ENCODE measurements at regions not wholly inside any gene's neighbourhood (a gene's known extent, or its start where the extent isn't known, plus 50 kb on each side); places are given as distances from the start of the nearest gene placed in this dataset.
A peak's percentile ranks its signal among the peaks of the same experiment; 100 is the strongest.

DNA sequence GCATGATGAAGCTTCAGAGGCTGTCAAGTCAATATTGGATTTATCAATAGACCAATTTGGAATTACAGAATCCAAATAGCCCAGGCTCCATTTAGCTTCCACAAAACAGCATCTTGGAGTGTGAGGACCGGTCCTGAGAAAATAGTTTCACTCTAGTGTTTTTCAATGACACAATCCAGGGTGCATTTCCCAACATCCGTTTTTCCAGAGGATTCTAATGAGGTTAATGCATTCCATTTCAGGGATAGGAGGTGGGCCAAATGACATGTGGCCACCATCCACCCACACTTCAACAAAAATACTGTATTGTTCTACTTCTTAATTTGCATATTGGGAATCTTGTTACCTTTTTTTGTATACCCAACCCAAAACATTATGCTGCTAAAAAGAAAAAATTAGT lies 229.8 kb upstream of the LDB2 start:
- Histone ChIP-seq H3K36me3 (ENCODE audit: insufficient read depth, low read length) (no peaks in the 10 kb centered on the region), H3K4me1 (ENCODE audit: insufficient read depth, low read length) (peaks cover 8% of the 10 kb centered on the region), H3K27me3 (ENCODE audit: insufficient read depth, low read length) (no peaks in the 10 kb centered on the region), H3K9me3 (ENCODE audit: low read length) (no peaks in the 10 kb centered on the region), H2AFZ (ENCODE audit: low read depth, low read length) (no peak overlapping the region), H3K4me3 (ENCODE audit: low read length) (no peak overlapping the region)

GRCh38 chr4:17126321-17126966 lies 228.0 kb upstream of the LDB2 start:
- Histone ChIP-seq H3K27me3 (ENCODE audit: insufficient read depth, low read length) (no peaks in the 10 kb centered on the region), H3K4me1 (ENCODE audit: insufficient read depth, low read length) (peaks cover 8% of the 10 kb centered on the region), H3K36me3 (ENCODE audit: insufficient read depth, low read length) (no peaks in the 10 kb centered on the region), H2AFZ (ENCODE audit: low read depth, low read length) (no peak overlapping the region), H3K4me3 (ENCODE audit: low read length) (no peak overlapping the region), H3K9me3 (ENCODE audit: low read length) (no peaks in the 10 kb centered on the region)

DNA sequence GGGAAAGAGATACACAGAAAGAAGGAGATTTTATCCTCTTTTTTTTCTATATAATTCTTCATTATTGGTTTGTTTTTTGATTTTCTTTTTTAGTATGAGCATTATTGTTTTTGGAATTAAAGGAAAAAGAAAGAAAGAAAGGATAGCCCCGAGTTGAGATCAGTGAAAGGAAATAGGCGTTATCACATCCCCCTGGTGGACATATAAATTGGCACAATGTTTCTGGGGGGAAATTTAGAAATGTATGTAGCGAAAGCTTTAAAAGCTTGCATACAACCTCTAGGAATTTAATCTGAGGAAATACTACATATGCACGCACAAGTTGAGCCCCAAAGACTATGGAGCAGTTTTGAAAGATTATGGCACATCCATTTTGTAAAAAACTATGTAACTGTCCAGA lies 226.3 kb upstream of the LDB2 start:
- H3K27me3 ChIP-seq (ENCODE audit: insufficient read depth, low read length): no peaks in the 10 kb centered on the region

GRCh38 chr4:17120761-17121160 lies 222.3 kb upstream of the LDB2 start:
- H3K36me3 ChIP-seq (ENCODE audit: insufficient read depth, low read length): no peaks in the 10 kb centered on the region
- H3K4me1 ChIP-seq (ENCODE audit: insufficient read depth, low read length): no peaks in the 10 kb centered on the region
- no peak overlapping the region for H2AFZ ChIP-seq (ENCODE audit: low read depth, low read length)
- no peaks in the 10 kb centered on the region for H3K9me3 ChIP-seq (ENCODE audit: low read length)
- no peak overlapping the region for H3K4me3 ChIP-seq (ENCODE audit: low read length)
- no peaks in the 10 kb centered on the region for H3K27me3 ChIP-seq (ENCODE audit: insufficient read depth, low read length)

More for the DNA sequence above, 226.3 kb upstream of the LDB2 start:
- Histone ChIP-seq H3K4me3 (ENCODE audit: low read length) (no peak overlapping the region), H2AFZ (ENCODE audit: low read depth, low read length) (no peak overlapping the region), H3K9me3 (ENCODE audit: low read length) (no peaks in the 10 kb centered on the region), H3K36me3 (ENCODE audit: insufficient read depth, low read length) (no peaks in the 10 kb centered on the region), H3K4me1 (ENCODE audit: insufficient read depth, low read length) (peaks cover 8% of the 10 kb centered on the region)

DNA sequence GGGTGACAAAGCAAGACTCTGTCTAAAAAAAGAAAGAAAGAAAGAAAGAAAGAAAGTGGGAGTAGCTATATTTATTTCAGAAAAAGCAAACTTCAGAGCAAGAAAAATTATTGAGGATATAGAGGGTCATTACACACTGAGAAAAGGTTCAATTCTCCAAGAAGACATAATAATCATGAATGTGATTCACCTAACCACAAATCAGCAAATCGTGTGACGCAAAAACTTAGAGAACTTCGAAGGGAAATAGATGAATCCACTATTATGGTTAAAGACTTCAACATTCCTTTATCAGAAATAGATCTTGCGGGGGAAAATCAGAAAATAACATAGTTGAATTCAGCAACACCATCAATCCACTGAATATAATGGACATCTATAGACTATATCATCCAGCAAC lies 219.3 kb upstream of the LDB2 start:
- no peaks in the 10 kb centered on the region for H3K36me3 ChIP-seq (ENCODE audit: insufficient read depth, low read length)
- no peaks in the 10 kb centered on the region for H3K4me1 ChIP-seq (ENCODE audit: insufficient read depth, low read length)
- no peaks in the 10 kb centered on the region for H3K27me3 ChIP-seq (ENCODE audit: insufficient read depth, low read length)
- H3K9me3 ChIP-seq (ENCODE audit: low read length): no peaks in the 10 kb centered on the region
- no peak overlapping the region for H2AFZ ChIP-seq (ENCODE audit: low read depth, low read length)
- H3K4me3 ChIP-seq (ENCODE audit: low read length): no peak overlapping the region

GRCh38 chr4:17115583-17115982 lies 217.1 kb upstream of the LDB2 start:
- Histone ChIP-seq H3K4me3 (ENCODE audit: low read length) (no peak overlapping the region), H2AFZ (ENCODE audit: low read depth, low read length) (no peak overlapping the region), H3K27me3 (ENCODE audit: insufficient read depth, low read length) (no peaks in the 10 kb centered on the region), H3K4me1 (ENCODE audit: insufficient read depth, low read length) (no peaks in the 10 kb centered on the region), H3K9me3 (ENCODE audit: low read length) (no peaks in the 10 kb centered on the region), H3K36me3 (ENCODE audit: insufficient read depth, low read length) (no peaks in the 10 kb centered on the region)

DNA sequence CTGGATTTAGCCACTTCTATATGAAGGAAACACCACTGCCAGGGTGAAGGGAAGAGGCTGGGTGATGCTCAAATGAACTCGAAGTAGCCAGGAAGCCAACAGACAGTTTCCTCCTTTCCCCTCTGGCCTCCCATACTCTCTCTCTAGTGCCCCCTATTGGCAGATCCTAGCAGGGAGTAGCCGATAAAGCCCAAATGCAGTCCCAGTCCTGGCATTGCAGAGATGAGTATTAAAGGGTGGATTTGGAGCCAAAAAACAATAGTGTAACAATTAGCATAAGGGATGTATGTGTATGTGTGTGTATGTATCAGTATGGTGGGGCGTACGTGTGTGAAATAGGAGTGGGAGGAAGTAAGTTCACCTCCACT lies 213.8 kb upstream of the LDB2 start:
- Histone ChIP-seq H3K9me3 (ENCODE audit: low read length) (no peaks in the 10 kb centered on the region), H2AFZ (ENCODE audit: low read depth, low read length) (peak overlapping the region; percentile 14), H3K27me3 (ENCODE audit: insufficient read depth, low read length) (no peaks in the 10 kb centered on the region), H3K36me3 (ENCODE audit: insufficient read depth, low read length) (no peaks in the 10 kb centered on the region), H3K4me1 (ENCODE audit: insufficient read depth, low read length) (no peaks in the 10 kb centered on the region), H3K4me3 (ENCODE audit: low read length) (no peak overlapping the region)

DNA sequence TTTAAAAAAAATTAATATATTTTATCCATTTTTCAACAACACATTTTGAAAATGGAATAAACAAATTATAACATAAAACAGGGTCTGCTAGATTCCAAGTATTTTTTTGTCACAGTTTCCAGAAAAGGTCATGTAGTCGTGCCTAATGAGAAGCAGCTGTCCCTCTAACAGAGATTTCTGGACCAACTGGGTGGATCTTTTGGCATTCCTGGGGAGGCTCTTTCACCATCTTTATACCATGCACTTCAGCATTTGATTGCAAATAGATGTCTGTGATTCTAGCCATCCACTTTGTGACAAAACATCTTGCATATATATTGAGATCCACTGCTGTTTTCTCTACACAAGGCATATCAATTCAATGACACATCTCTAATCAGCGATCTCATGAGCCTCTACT lies 210.7 kb upstream of the LDB2 start:
- Histone ChIP-seq H2AFZ (ENCODE audit: low read depth, low read length) (no peak overlapping the region), H3K4me1 (ENCODE audit: insufficient read depth, low read length) (no peaks in the 10 kb centered on the region), H3K27me3 (ENCODE audit: insufficient read depth, low read length) (no peaks in the 10 kb centered on the region), H3K36me3 (ENCODE audit: insufficient read depth, low read length) (no peaks in the 10 kb centered on the region), H3K4me3 (ENCODE audit: low read length) (no peak overlapping the region), H3K9me3 (ENCODE audit: low read length) (no peaks in the 10 kb centered on the region)

DNA sequence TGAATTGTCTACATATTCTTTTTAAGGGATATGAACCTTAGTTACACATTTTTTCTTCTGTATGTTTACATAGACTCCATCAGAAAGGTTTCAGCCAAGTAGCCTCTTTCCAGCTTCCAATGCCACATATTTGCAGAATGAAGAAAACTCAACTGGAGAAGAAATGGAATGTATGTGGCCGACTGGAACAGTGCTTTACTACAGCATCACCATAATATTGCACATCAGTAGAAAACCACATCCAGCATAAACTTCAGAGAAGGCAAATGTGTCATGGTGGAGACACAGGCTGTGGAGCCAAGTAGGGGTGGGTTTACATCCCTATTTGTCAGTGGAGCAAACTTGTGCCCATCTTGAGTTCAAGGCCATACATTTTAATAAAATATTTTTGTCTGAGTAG lies 204.8 kb upstream of the LDB2 start:
- Histone ChIP-seq H3K4me1 (ENCODE audit: insufficient read depth, low read length) (no peaks in the 10 kb centered on the region), H3K4me3 (ENCODE audit: low read length) (no peak overlapping the region), H3K27me3 (ENCODE audit: insufficient read depth, low read length) (no peaks in the 10 kb centered on the region), H2AFZ (ENCODE audit: low read depth, low read length) (no peak overlapping the region), H3K36me3 (ENCODE audit: insufficient read depth, low read length) (no peaks in the 10 kb centered on the region), H3K9me3 (ENCODE audit: low read length) (no peaks in the 10 kb centered on the region)

GRCh38 chr4:17098996-17099395 lies 200.6 kb upstream of the LDB2 start:
- Histone ChIP-seq H3K9me3 (ENCODE audit: low read length) (no peaks in the 10 kb centered on the region), H2AFZ (ENCODE audit: low read depth, low read length) (no peak overlapping the region), H3K27me3 (ENCODE audit: insufficient read depth, low read length) (no peaks in the 10 kb centered on the region), H3K36me3 (ENCODE audit: insufficient read depth, low read length) (no peaks in the 10 kb centered on the region), H3K4me3 (ENCODE audit: low read length) (no peak overlapping the region), H3K4me1 (ENCODE audit: insufficient read depth, low read length) (peaks cover 9% of the 10 kb centered on the region)

DNA sequence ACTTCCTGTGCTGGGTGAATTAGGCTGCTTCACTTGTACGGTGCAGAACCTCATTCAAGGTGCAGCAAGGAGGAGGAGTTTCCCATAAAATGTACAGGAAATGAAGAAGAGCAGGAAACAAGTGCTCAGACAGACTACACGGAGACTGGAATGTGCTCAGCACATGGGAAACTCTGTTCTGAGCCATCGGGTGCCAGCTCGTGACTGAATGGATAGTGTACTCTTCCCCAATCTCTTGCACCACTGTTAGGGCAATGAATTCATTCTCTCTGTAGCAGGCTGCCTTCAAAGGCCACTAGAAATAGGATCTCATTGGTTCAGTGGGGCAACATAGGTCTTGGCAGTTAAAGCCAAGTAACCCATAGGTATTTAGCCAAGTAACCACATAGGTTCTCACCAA lies 200.0 kb upstream of the LDB2 start:
- H3K9me3 ChIP-seq (ENCODE audit: low read length): no peaks in the 10 kb centered on the region
- H2AFZ ChIP-seq (ENCODE audit: low read depth, low read length): no peak overlapping the region
- H3K4me3 ChIP-seq (ENCODE audit: low read length): no peak overlapping the region
- H3K27me3 ChIP-seq (ENCODE audit: insufficient read depth, low read length): no peaks in the 10 kb centered on the region
- H3K36me3 ChIP-seq (ENCODE audit: insufficient read depth, low read length): no peaks in the 10 kb centered on the region
- peaks cover 15% of the 10 kb centered on the region for H3K4me1 ChIP-seq (ENCODE audit: insufficient read depth, low read length)

- H3K4me3 ChIP-seq (ENCODE audit: low read length): no peak overlapping the region
- H3K36me3 ChIP-seq (ENCODE audit: insufficient read depth, low read length): no peaks in the 10 kb centered on the region
- no peaks in the 10 kb centered on the region for H3K27me3 ChIP-seq (ENCODE audit: insufficient read depth, low read length)
- H3K4me1 ChIP-seq (ENCODE audit: insufficient read depth, low read length): peaks cover 20% of the 10 kb centered on the region
- no peaks in the 10 kb centered on the region for H3K9me3 ChIP-seq (ENCODE audit: low read length)
- no peak overlapping the region for H2AFZ ChIP-seq (ENCODE audit: low read depth, low read length)
These were observed 198.9 kb upstream of the LDB2 start for GRCh38 chr4:17097362-17097761.

- Histone ChIP-seq H3K4me3 (ENCODE audit: low read length) (no peak overlapping the region), H3K4me1 (ENCODE audit: insufficient read depth, low read length) (peaks cover 20% of the 10 kb centered on the region), H3K9me3 (ENCODE audit: low read length) (no peaks in the 10 kb centered on the region), H3K36me3 (ENCODE audit: insufficient read depth, low read length) (no peaks in the 10 kb centered on the region), H3K27me3 (ENCODE audit: insufficient read depth, low read length) (no peaks in the 10 kb centered on the region), H2AFZ (ENCODE audit: low read depth, low read length) (no peak overlapping the region)
These were observed 198.2 kb upstream of the LDB2 start for GRCh38 chr4:17096692-17097091.

DNA sequence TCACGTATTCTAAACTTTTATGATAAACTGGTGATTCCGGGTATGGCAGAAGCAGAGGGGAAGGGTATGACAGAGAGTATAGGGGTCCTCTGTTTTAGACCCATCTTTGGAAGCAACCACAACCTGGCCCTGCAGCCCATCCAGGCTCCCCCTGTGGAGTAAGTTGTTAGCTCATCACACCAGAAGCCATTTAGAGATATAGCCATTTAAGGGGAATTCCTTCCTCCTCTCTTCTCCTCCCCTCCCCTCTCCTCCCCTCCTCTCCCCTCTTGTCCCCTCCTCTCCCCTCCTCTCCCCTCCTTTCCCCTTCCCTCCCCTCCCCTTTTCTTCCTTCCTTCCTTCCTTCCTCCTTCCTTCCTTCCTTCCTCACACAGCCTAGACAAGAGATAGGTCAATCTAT lies 197.3 kb upstream of the LDB2 start:
- Histone ChIP-seq H3K36me3 (ENCODE audit: insufficient read depth, low read length) (no peaks in the 10 kb centered on the region), H3K4me1 (ENCODE audit: insufficient read depth, low read length) (peaks cover 20% of the 10 kb centered on the region), H3K27me3 (ENCODE audit: insufficient read depth, low read length) (no peaks in the 10 kb centered on the region), H2AFZ (ENCODE audit: low read depth, low read length) (no peak overlapping the region), H3K9me3 (ENCODE audit: low read length) (no peaks in the 10 kb centered on the region), H3K4me3 (ENCODE audit: low read length) (no peak overlapping the region)

All from neuron (in vitro differentiated cells).